ENCODE measurements at regions not wholly inside any gene's neighbourhood (a gene's known extent, or its start where the extent isn't known, plus 50 kb on each side); places are given as distances from the start of the nearest gene placed in this dataset.

- no peak for FAIRE-seq
- Histone ChIP-seq H4K20me1 (replicated peaks; ENCODE audit: control insufficient read depth, extremely low read depth, insufficient read depth, low read length) (no peaks in the 10 kb centered on the region), H3K4me1 (ENCODE audit: control insufficient read depth, extremely low read depth, insufficient read depth, low read length) (peaks cover 6% of the 10 kb centered on the region), H3K9ac (replicated peaks; ENCODE audit: extremely low read depth, insufficient read depth, low read length) (no peak overlapping the region), H3K9me1 (replicated peaks; ENCODE audit: control insufficient read depth, extremely low read depth, insufficient read depth, low read length) (no peaks in the 10 kb centered on the region), H3K4me3 (replicated peaks in 1 of 3; ENCODE audit: insufficient read depth in 1 of 3, low read depth in 1 of 3, low read length in 3 of 3) (no peak overlapping the region), H3K27ac (ENCODE audit: insufficient read depth, low read depth, low read length) (no peak overlapping the region), H3K79me2 (ENCODE audit: control insufficient read depth, insufficient read depth, low read length) (no peaks in the 10 kb centered on the region), H3K9me3 (replicated peaks; ENCODE audit: control insufficient read depth, insufficient read depth, low read length) (no peaks in the 10 kb centered on the region), H3K27me3 (ENCODE audit: control insufficient read depth in 2 of 2, insufficient read depth in 2 of 2, low read length in 2 of 2) (peaks cover 0 to under 1% of the 10 kb centered on the region in 2 experiments), H2AFZ (ENCODE audit: low read depth, low read length) (no peak overlapping the region), H3K36me3 (ENCODE audit: control insufficient read depth in 2 of 2, extremely low read depth in 1 of 2, insufficient read depth in 2 of 2, low read length in 2 of 2) (no peaks in the 10 kb centered on the region), H3K4me2 (ENCODE audit: insufficient read depth, low read length) (no peak overlapping the region)
- POLR2A ChIA-PET, result no interaction called here
- DNase-seq (ENCODE audit: low read depth, low spot score), result no peak
- TF ChIP-seq CTCF (IDR thresholded peaks at IDR 0.05; ENCODE audit: extremely low read depth in 1 of 2, insufficient read depth in 1 of 2, low read depth in 1 of 2, low read length in 2 of 2), result no peak
- TF ChIP-seq FOS (IDR thresholded peaks at IDR 0.05; ENCODE audit: borderline replicate concordance, insufficient read depth, low read length), result no peak
- TF ChIP-seq MYC (IDR thresholded peaks at IDR 0.05; ENCODE audit: low read depth, low read length), result no peak
- TF ChIP-seq POLR2A (IDR thresholded peaks at IDR 0.05; ENCODE audit: low read depth, low read length), result no peak
- no peak for TF ChIP-seq EZH2 (IDR thresholded peaks at IDR 0.05; ENCODE audit: borderline replicate concordance, low read depth, low read length, severe bottlenecking)
- TF ChIP-seq, protein P1, sequence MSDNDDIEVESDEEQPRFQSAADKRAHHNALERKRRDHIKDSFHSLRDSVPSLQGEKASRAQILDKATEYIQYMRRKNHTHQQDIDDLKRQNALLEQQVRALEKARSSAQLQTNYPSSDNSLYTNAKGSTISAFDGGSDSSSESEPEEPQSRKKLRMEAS (IDR thresholded peaks at IDR 0.05; ENCODE audit: insufficient read depth, insufficient read length), result no peak
- no peak for TF ChIP-seq GATA2 (IDR thresholded peaks at IDR 0.05; ENCODE audit: insufficient read depth, insufficient read length, low read depth, low read length)
- TF ChIP-seq POLR2AphosphoS5 (IDR thresholded peaks at IDR 0.05; ENCODE audit: insufficient read depth, low read depth, low read length), result no peak
- TF ChIP-seq JUN (IDR thresholded peaks at IDR 0.05; ENCODE audit: borderline replicate concordance, insufficient read depth, insufficient read length, low read depth), result no peak
- CTCF ChIA-PET, result no interaction called here
- dilution Hi-C loops (cut with MboI; ENCODE audit: extremely low pct_ligation_motif_present, low sequenced_read_pairs), result no loop called here
- intact Hi-C loops (cut with micrococcal nuclease), result no loop called here
- BruUV-seq (replicated peaks), result no TSS peak
Measured at GRCh38 chr1:212190169-212190568, 95.0 kb upstream of the PPP2R5A start.
